Colonic mucosa (tissue), 4 donors: ENCODE measurements at regions not wholly inside any gene's neighbourhood (a gene's known extent, or its start where the extent isn't known, plus 50 kb on each side); places are given as distances from the start of the nearest gene placed in this dataset.

Source experiments
- DNase-seq: peaks from one replicate; pipeline ENCODE4 v3.0.0-alpha.2; 2020
- H3K27ac ChIP-seq: fragments of 200-600 bp; one replicate; pipeline ENCODE4 v1.8.0; 2021
- H3K27me3 ChIP-seq: fragments of 200-600 bp; one replicate; pipeline ENCODE4 v1.8.0; 2021
- H3K36me3 ChIP-seq: fragments of 200-600 bp; one replicate; pipeline ENCODE4 v1.8.0; 2021
- H3K4me1 ChIP-seq: fragments of 200-600 bp; one replicate; pipeline ENCODE4 v1.8.0; 2021; ENCODE audit warnings: mild to moderate bottlenecking
- H3K4me3 ChIP-seq: fragments of 200-600 bp; one replicate; pipeline ENCODE4 v1.8.0; 2021
- H3K9ac ChIP-seq, 2 donors: one replicate each; pipeline ENCODE4 v1.7.0; 2013; ENCODE audit warnings: control low read depth in 2 of 2, low read depth in 2 of 2, low read length in 2 of 2
- H3K9me3 ChIP-seq: fragments of 200-600 bp; one replicate; pipeline ENCODE4 v1.8.0; 2021
- intact Hi-C: fragments of 100-400 bp; cut with DNase I; formaldehyde crosslinking; loops from one replicate; pipeline ENCODE4 v1.14.1; 2022
- TF ChIP-seq, protein P1 (sequence below): fragments of 200-600 bp; IDR thresholded peaks from one replicate; pipeline ENCODE4 v1.8.0; 2022; ENCODE audit warnings: antibody characterized with exemption, mild to moderate bottlenecking
- donor health status: healthy.
- donor health status: DM: no; HTN: no; CAD: no.
- donor health status: DM: no; HTN: no; CAD: no.

DNA sequence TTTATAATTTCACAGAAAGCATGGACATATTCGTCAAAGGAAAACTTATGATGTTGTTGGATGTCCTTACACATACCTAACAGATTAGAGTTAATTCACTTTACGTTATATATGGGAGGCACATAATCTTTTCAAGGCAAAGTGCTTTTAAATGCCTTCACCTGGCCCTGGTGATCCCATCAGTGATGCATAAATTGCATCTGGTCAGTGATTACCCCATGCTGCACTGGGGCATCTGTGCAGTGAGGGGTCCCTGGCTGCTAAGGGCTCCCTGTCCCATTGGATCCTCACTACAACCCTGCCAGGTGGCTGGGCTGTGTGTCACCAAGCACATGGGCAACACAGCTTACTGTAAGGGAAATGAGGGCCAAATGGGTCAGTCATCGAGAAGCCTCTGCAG lies 441.1 kb downstream of the RPS24 start:
- no peak for DNase-seq
- H3K4me3 ChIP-seq: no peak overlapping the region
- H3K9ac ChIP-seq: no peak overlapping the region
- H3K27me3 ChIP-seq: no peaks in the 10 kb centered on the region
- intact Hi-C loops: no loop called here
- no peaks in the 10 kb centered on the region for H3K4me1 ChIP-seq
- TF ChIP-seq, protein P1, sequence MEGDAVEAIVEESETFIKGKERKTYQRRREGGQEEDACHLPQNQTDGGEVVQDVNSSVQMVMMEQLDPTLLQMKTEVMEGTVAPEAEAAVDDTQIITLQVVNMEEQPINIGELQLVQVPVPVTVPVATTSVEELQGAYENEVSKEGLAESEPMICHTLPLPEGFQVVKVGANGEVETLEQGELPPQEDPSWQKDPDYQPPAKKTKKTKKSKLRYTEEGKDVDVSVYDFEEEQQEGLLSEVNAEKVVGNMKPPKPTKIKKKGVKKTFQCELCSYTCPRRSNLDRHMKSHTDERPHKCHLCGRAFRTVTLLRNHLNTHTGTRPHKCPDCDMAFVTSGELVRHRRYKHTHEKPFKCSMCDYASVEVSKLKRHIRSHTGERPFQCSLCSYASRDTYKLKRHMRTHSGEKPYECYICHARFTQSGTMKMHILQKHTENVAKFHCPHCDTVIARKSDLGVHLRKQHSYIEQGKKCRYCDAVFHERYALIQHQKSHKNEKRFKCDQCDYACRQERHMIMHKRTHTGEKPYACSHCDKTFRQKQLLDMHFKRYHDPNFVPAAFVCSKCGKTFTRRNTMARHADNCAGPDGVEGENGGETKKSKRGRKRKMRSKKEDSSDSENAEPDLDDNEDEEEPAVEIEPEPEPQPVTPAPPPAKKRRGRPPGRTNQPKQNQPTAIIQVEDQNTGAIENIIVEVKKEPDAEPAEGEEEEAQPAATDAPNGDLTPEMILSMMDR: no peak
- H3K9me3 ChIP-seq: no peaks in the 10 kb centered on the region
- no peak overlapping the region for H3K27ac ChIP-seq
- no peaks in the 10 kb centered on the region for H3K36me3 ChIP-seq

DNA sequence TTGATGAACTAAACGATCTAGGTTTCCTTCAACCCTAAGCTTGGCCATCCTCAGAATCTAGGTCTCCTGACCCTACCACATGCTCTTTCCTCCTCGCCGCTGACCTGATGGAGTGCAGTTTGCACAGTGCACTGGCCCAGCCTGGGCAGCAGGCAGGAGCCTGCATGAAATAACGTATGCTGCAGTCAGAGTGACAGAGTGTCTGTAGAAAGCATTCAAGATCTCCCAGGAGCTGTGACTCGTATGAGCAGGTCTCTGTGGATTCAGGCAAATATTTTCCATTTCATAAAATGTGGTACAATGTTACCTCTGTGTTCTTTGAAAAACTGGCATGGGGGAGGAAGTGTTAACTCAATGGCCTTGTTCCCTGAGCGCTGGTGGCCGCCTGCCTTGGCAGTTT lies 441.8 kb downstream of the RPS24 start:
- Histone ChIP-seq H3K9me3 (no peaks in the 10 kb centered on the region), H3K4me3 (no peak overlapping the region), H3K36me3 (no peaks in the 10 kb centered on the region), H3K27ac (no peak overlapping the region), H3K27me3 (no peaks in the 10 kb centered on the region), H3K9ac (no peak overlapping the region), H3K4me1 (no peaks in the 10 kb centered on the region)
- intact Hi-C loops: no loop called here
- TF ChIP-seq, protein P1: no peak
- DNase-seq: no peak

- Histone ChIP-seq H3K36me3 (no peaks in the 10 kb centered on the region), H3K4me1 (no peaks in the 10 kb centered on the region), H3K9me3 (no peaks in the 10 kb centered on the region), H3K27me3 (no peaks in the 10 kb centered on the region), H3K9ac (no peak overlapping the region), H3K4me3 (no peak overlapping the region), H3K27ac (no peak overlapping the region)
- TF ChIP-seq, protein P1: no peak
- intact Hi-C loops: no loop called here
- DNase-seq: no peak
Measured at GRCh38 chr10:78476156-78476555, 442.5 kb downstream of the RPS24 start.

DNA sequence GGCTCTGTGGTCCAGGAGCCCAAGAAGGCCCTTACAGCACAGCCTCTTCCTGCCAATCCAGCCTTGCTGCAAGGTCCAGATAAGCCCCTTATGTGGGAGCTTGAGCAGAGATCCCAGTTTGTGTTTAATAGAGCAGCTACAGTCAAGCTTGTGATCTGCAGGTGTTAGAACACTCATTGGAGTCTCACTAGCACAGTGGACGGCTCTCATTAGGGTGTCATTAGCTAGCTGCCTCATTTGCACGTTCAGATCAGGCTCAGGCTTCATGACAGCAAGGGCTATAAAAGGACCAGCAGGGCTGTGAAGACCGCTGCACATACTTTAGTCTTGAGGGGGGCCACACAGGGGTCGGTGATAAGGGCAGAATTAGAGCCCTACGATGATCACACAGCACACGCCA lies 443.2 kb downstream of the RPS24 start:
- no peaks in the 10 kb centered on the region for H3K9me3 ChIP-seq
- no peak overlapping the region for H3K4me3 ChIP-seq
- no peak overlapping the region for H3K27ac ChIP-seq
- intact Hi-C loops: no loop called here
- TF ChIP-seq, protein P1: no peak
- no peak for DNase-seq
- H3K27me3 ChIP-seq: no peaks in the 10 kb centered on the region
- H3K9ac ChIP-seq: no peak overlapping the region
- H3K4me1 ChIP-seq: no peaks in the 10 kb centered on the region
- no peaks in the 10 kb centered on the region for H3K36me3 ChIP-seq

DNA sequence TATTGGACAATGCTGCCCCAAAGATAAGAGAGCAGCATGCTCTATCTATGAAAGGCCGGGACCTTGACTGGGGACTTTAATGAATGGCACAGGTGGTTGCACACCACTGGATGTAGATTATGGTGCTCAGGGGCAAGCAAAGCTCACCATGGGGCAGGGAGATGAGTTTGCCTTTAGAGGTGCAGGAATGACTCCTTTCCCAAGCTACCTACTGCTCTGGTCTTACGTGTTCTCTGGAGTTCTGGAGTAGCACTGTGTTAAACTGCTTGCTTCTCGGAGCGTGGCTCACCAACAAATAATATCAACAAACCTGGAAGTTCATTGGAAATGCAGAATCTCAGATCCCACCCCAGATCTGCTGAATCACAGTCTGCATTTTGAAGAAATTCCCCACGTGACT lies 445.3 kb downstream of the RPS24 start:
- no peak for DNase-seq
- Histone ChIP-seq H3K4me3 (no peak overlapping the region), H3K9me3 (no peaks in the 10 kb centered on the region), H3K4me1 (no peaks in the 10 kb centered on the region), H3K36me3 (no peaks in the 10 kb centered on the region), H3K27me3 (no peaks in the 10 kb centered on the region), H3K27ac (no peak overlapping the region), H3K9ac (no peak overlapping the region)
- TF ChIP-seq, protein P1: no peak
- intact Hi-C loops: no loop called here

DNA sequence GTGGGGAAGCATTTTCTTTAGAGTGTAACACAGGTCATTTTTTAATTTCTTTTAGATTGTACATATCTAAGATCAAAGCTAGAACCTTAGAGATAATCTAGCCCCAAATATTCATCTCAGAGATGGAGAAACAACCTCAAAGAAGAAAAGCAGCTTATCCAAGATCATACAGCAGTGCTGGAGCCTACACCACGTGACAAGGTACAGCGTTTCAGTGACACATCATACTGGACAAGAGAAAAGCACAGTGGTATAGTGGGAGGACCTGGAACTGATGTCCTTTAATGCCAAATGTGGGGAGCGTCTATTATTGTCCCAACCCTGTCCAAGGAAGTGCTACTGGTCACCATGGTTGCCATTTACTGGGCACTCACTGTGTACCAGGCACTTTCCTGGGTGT lies 445.8 kb downstream of the RPS24 start:
- no peak for DNase-seq
- no peaks in the 10 kb centered on the region for H3K36me3 ChIP-seq
- intact Hi-C loops: no loop called here
- TF ChIP-seq, protein P1: no peak
- H3K9me3 ChIP-seq: no peaks in the 10 kb centered on the region
- H3K9ac ChIP-seq: no peak overlapping the region
- H3K27ac ChIP-seq: no peak overlapping the region
- H3K27me3 ChIP-seq: no peaks in the 10 kb centered on the region
- no peak overlapping the region for H3K4me3 ChIP-seq
- no peaks in the 10 kb centered on the region for H3K4me1 ChIP-seq
